Gastroesophageal sphincter (tissue), 3 donors: ENCODE measurements at regions not wholly inside any gene's neighbourhood (a gene's known extent, or its start where the extent isn't known, plus 50 kb on each side); places are given as distances from the start of the nearest gene placed in this dataset.

Source experiments
- EP300 ChIP-seq: sonication (generic); formaldehyde crosslinking; IDR thresholded peaks from one replicate; pipeline ENCODE4 v1.6.1; 2017; ENCODE audit warnings: antibody characterized with exemption, mild to moderate bottlenecking
- POLR2A ChIP-seq, 2 donors: fragments of 450-650 bp; IDR thresholded peaks; one replicate each; pipeline ENCODE4 v1.6.1; 2017; ENCODE audit warnings: antibody characterized with exemption in 2 of 2, mild to moderate bottlenecking in 2 of 2, moderate library complexity in 1 of 2
- POLR2AphosphoS5 ChIP-seq: sonication (generic); formaldehyde crosslinking; IDR thresholded peaks from one replicate; pipeline ENCODE4 v1.6.1; 2017; ENCODE audit warnings: antibody characterized with exemption
- TF ChIP-seq, protein P1 (sequence below), 4 experiments: fragments of 200-600 bp in 2 of 4; fragments of 450-650 bp in 2 of 4; sonication (generic) in 1 of 4; IDR thresholded peaks; one replicate each; pipeline ENCODE4 v1.5.1; 2017 to 2019; ENCODE audit warnings: antibody characterized with exemption in 4 of 4, mild to moderate bottlenecking in 2 of 4, moderate library complexity in 2 of 4

DNA sequence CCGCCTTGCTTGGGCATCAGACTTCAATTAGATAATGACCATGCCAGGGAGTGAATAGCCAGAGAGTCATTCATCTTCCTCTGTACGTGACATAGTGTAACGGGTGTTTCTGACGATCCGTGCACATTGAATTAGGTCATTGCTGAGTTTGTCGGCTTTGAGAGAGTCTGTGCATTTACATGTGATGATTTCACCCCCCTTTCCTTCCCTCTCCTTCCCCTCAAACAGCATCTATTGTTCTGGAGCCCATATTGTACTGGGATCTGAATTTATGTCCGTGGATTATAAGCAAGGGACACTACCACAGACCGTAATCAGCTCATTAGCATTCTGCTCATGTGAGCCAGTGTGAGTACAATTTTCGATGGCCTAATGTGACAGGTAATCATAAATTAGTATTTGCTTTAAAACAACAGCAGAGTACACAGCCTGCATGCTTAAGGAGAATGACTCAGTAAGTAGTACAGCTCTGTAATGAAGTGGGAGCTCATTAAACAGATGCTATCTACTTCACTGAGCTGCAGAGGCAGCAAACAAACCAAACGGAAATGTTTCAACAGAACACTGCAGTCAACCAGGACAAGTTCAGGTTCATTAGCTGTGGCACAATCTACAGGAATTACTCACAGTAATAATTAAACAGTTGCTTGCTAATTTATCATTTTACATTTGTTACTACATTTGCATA lies 302.1 kb downstream of the CSNK1G3 start:
- TF ChIP-seq, protein P1, sequence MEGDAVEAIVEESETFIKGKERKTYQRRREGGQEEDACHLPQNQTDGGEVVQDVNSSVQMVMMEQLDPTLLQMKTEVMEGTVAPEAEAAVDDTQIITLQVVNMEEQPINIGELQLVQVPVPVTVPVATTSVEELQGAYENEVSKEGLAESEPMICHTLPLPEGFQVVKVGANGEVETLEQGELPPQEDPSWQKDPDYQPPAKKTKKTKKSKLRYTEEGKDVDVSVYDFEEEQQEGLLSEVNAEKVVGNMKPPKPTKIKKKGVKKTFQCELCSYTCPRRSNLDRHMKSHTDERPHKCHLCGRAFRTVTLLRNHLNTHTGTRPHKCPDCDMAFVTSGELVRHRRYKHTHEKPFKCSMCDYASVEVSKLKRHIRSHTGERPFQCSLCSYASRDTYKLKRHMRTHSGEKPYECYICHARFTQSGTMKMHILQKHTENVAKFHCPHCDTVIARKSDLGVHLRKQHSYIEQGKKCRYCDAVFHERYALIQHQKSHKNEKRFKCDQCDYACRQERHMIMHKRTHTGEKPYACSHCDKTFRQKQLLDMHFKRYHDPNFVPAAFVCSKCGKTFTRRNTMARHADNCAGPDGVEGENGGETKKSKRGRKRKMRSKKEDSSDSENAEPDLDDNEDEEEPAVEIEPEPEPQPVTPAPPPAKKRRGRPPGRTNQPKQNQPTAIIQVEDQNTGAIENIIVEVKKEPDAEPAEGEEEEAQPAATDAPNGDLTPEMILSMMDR (IDR thresholded peaks at IDR 0.05) = no peak
- TF ChIP-seq EP300 (no peak), POLR2AphosphoS5 (no peak), POLR2A (IDR thresholded peaks at IDR 0.05) (no peak)
